ENCODE measurements at regions not wholly inside any gene's neighbourhood (a gene's known extent, or its start where the extent isn't known, plus 50 kb on each side); places are given as distances from the start of the nearest gene placed in this dataset.

GRCh38 chr1:170265234-170265633 lies 119.5 kb downstream of the NTMT2 start:
- Histone ChIP-seq H3K79me2 (replicated peaks; ENCODE audit: insufficient read depth, low read length) (no peaks in the 10 kb centered on the region), H3K36me3 (ENCODE audit: insufficient read depth, low read length) (no peaks in the 10 kb centered on the region), H3F3A (ENCODE audit: insufficient read depth, low read length, poor library complexity, severe bottlenecking) (no peaks in the 10 kb centered on the region), H3K27ac (ENCODE audit: low read length) (no peak overlapping the region), H2AFZ (ENCODE audit: low read depth, low read length) (no peak overlapping the region), H3K27me3 (ENCODE audit: insufficient read depth, low read depth, low read length) (no peaks in the 10 kb centered on the region), H3K4me2 (ENCODE audit: low read length) (no peak overlapping the region), H3K9me2 (ENCODE audit: insufficient read depth, low read length) (no peaks in the 10 kb centered on the region), H3K4me3 (ENCODE audit: low read length) (no peak overlapping the region), H3K9me3 (ENCODE audit: low read length) (no peaks in the 10 kb centered on the region), H4K20me1 (ENCODE audit: insufficient read depth) (no peaks in the 10 kb centered on the region), H3K9ac (ENCODE audit: low read length) (no peak overlapping the region)
- TF ChIP-seq CTCF (IDR thresholded peaks at IDR 0.05; ENCODE audit: poor library complexity, severe bottlenecking), result no peak

- Histone ChIP-seq H3K27ac (ENCODE audit: low read length) (no peak overlapping the region), H3K79me2 (replicated peaks; ENCODE audit: insufficient read depth, low read length) (no peaks in the 10 kb centered on the region), H3K4me2 (ENCODE audit: low read length) (no peak overlapping the region), H3K9me3 (ENCODE audit: low read length) (no peaks in the 10 kb centered on the region), H3K36me3 (ENCODE audit: insufficient read depth, low read length) (no peaks in the 10 kb centered on the region), H3F3A (ENCODE audit: insufficient read depth, low read length, poor library complexity, severe bottlenecking) (no peaks in the 10 kb centered on the region), H3K9ac (ENCODE audit: low read length) (no peak overlapping the region), H2AFZ (ENCODE audit: low read depth, low read length) (no peak overlapping the region), H3K9me2 (ENCODE audit: insufficient read depth, low read length) (no peaks in the 10 kb centered on the region), H4K20me1 (ENCODE audit: insufficient read depth) (no peaks in the 10 kb centered on the region), H3K27me3 (ENCODE audit: insufficient read depth, low read depth, low read length) (no peaks in the 10 kb centered on the region), H3K4me3 (ENCODE audit: low read length) (no peak overlapping the region)
- no peak for TF ChIP-seq MXI1 (conservative IDR thresholded peaks at IDR 0.05; ENCODE audit: poor library complexity, severe bottlenecking)
These were observed 121.6 kb downstream of the NTMT2 start for GRCh38 chr1:170267317-170267716.

- Histone ChIP-seq H4K20me1 (ENCODE audit: insufficient read depth) (no peaks in the 10 kb centered on the region), H3K9me2 (ENCODE audit: insufficient read depth, low read length) (no peaks in the 10 kb centered on the region)
These were observed 125.8 kb downstream of the NTMT2 start for GRCh38 chr1:170271430-170272161.

More at GRCh38 chr1:170271430-170272161, 125.8 kb downstream of the NTMT2 start:
- Histone ChIP-seq H3K36me3 (ENCODE audit: insufficient read depth, low read length) (no peaks in the 10 kb centered on the region), H3K79me2 (replicated peaks; ENCODE audit: insufficient read depth, low read length) (no peaks in the 10 kb centered on the region), H3K9me3 (ENCODE audit: low read length) (no peaks in the 10 kb centered on the region), H2AFZ (ENCODE audit: low read depth, low read length) (no peak overlapping the region), H3K4me2 (ENCODE audit: low read length) (no peak overlapping the region), H3K27ac (ENCODE audit: low read length) (no peak overlapping the region), H3F3A (ENCODE audit: insufficient read depth, low read length, poor library complexity, severe bottlenecking) (no peaks in the 10 kb centered on the region), H3K27me3 (ENCODE audit: insufficient read depth, low read depth, low read length) (no peaks in the 10 kb centered on the region), H3K4me3 (ENCODE audit: low read length) (no peak overlapping the region), H3K9ac (ENCODE audit: low read length) (no peak overlapping the region)
- no peak for TF ChIP-seq MXI1 (conservative IDR thresholded peaks at IDR 0.05; ENCODE audit: poor library complexity, severe bottlenecking)
- no peak for TF ChIP-seq EZH2 (IDR thresholded peaks at IDR 0.05; ENCODE audit: borderline replicate concordance, insufficient read depth, low read length, poor library complexity, severe bottlenecking)
- no peak for TF ChIP-seq TAF1 (IDR thresholded peaks at IDR 0.05; ENCODE audit: low read depth)
- no peak for TF ChIP-seq SMC3 (conservative IDR thresholded peaks at IDR 0.05; ENCODE audit: poor library complexity)
- TF ChIP-seq EP300 (conservative IDR thresholded peaks at IDR 0.05; ENCODE audit: poor library complexity, severe bottlenecking), result peak; percentile 70
- no peak for TF ChIP-seq REST (IDR thresholded peaks at IDR 0.05; ENCODE audit: borderline replicate concordance)
- no peak for TF ChIP-seq CTCF (IDR thresholded peaks at IDR 0.05; ENCODE audit: poor library complexity, severe bottlenecking)
- peak; percentile 16 for TF ChIP-seq POLR2AphosphoS5 (IDR thresholded peaks at IDR 0.05)
- TF ChIP-seq RAD21 (conservative IDR thresholded peaks at IDR 0.05), result no peak

Measured in neural cell (in vitro differentiated cells).